GM18907 (cell line): ENCODE measurements at regions not wholly inside any gene's neighbourhood (a gene's known extent, or its start where the extent isn't known, plus 50 kb on each side); places are given as distances from the start of the nearest gene placed in this dataset.

Experiments
- ATAC-seq: cut with Tn5 transposase; IDR thresholded peaks from one replicate; pipeline ENCODE4 v1.9.1; 2021; ENCODE audit warnings: mild to moderate bottlenecking, moderate library complexity; ENCODE audit not compliant: unreplicated experiment

GRCh38 chr16:17691106-17691898 is 220.5 kb upstream of the XYLT1 start:
- ATAC-seq = no peak

- ATAC-seq = no peak
Observed at GRCh38 chr16:17685447-17685846, 214.7 kb upstream of the XYLT1 start.

GRCh38 chr16:17683281-17683680 is 212.5 kb upstream of the XYLT1 start:
- no peak for ATAC-seq

- no peak for ATAC-seq
Observed at GRCh38 chr16:17676171-17676570, 205.4 kb upstream of the XYLT1 start.

- no peak for ATAC-seq
Observed at GRCh38 chr16:17668386-17668785, 197.6 kb upstream of the XYLT1 start.

DNA sequence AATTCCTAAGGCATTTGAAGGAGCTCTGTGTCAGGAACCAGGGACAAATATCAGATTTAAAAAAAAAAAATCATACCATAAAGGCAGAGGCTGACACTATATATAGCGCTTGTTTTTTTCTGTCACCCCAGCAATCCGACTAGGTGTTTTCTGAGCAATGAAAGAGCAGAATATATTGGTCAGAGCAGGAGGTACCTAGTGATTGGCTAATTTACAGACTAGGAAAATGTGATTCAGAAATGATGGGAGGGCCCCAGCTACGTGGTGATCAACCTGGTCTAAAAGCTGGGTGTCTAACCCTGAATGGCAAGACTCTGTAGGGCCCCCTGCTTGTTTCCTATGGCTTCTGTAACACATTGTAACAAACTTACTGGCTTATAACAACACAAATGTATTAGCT is 195.5 kb upstream of the XYLT1 start:
- ATAC-seq = no peak

GRCh38 chr16:17658881-17659280 is 188.1 kb upstream of the XYLT1 start:
- ATAC-seq = no peak

- ATAC-seq = no peak
Observed at GRCh38 chr16:17657045-17657444, 186.3 kb upstream of the XYLT1 start.

DNA sequence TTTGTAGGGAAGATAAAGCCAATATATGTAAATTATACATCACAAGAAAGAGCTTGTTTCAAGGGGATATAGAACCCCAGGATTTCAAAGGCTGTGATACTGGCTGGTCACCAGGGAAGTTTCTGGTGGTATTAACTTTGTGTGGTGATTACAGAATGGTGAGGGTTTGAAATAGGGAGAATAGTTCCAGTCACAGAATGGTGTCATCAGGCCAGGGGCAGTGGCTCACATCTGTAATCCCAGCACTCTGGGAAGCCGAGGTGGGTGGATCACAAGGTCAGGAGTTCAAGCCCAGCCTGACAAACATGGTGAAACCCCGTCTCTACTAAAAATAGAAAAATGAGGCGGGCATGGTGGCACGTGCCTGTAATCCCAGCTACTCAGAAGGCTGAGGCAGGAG is 183.8 kb upstream of the XYLT1 start:
- ATAC-seq = no peak

- ATAC-seq = no peak
Observed at GRCh38 chr16:17654142-17654541, 183.4 kb upstream of the XYLT1 start.

DNA sequence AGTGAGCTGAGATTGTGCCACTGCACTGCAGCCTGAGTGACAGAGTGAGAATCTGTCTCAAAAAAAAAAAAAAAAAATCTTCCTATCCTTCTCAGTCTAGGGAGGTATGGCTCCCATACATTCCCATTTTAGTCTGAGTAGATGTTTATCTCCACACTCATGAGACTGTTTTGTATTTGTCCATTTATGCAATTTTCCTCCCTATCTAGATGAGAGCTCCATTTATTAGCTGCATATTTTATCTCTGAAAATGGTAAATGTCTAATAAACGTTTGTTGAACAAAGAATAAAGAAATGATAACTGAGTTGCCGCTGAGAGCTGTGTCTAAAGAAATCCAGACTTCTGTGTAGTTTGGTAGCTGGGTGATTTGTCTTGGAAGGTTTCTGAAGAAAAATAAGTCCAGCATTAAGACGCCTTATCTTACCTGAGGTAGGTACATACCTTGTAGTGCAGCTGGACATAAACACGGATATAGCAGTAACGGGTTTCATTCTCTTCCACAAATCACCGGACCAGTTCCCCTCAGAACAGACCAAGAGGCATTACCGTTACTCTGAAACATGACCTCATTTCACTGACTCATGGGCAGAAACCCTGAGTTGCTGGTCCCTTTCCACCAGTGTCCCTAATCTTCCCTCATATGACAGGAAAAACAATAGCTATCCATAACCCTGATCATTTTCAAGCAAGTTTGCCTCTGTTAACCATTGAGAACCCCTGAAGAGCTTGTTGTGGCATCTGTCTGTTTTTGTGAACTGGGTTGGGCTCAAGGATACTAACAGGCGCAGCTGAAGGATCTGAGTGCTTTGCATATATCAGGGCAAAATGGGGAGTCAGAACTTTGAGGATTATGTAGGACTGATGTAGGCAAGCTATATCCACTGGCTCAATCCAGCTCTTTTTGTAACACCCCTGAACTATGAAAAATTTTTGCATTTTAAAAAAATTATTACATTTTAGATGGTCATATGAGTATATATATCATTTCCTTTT is 177.4 kb upstream of the XYLT1 start:
- ATAC-seq = no peak

DNA sequence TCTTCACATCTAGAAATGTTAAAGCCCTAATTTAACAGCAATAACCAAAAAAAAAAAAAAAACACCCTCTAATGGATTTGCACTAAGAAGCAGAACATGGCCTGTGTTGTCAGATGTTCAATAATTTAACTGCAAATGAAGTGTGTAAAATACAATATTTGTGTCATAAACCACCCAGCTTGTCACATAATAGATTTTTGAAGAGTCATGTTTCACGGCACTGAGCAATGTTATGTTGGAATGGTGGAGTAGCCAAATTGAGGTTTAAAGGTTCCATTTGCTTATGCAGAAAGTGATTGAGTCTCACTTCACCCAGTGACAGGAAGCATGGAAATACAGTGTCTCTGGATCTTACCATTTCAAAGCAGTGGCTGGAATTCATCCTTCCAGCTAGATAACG is 173.2 kb upstream of the XYLT1 start:
- no peak for ATAC-seq

DNA sequence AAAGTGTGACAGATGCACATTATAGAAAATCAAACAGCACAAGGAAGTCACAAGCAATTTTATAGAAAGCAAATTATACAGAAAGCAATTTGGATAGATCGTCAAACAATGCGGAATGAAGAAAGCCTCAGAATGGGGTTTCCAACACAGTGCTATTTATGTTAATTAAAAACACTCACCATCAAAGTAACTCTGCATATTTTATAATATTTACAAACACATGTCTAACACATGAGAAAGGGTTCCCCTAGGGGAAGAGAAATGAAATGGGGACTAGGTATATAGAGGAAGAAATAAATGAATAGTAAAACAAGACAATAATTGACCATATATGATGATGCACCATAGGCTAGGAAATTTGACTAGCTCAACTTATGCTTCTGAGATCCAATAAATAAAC is 171.2 kb upstream of the XYLT1 start:
- ATAC-seq = no peak

DNA sequence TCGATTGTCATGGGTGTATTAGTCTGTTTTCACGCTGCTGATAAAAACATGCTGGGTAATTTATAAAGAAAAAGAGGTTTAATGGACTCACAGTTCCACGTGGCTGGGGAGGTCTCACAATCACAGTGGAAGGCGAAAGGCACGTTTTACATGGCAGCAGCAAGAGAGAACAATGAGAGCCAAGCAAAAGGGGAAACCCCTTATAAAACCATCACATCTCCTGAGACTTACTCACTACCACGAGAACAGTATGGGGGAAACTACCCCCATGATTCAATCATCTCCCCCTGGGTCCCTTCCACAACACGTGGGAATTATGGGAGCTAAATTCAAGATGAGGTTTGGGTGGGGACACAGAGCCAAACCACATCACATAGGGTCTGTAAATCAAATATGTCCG is 167.4 kb upstream of the XYLT1 start:
- ATAC-seq = no peak

DNA sequence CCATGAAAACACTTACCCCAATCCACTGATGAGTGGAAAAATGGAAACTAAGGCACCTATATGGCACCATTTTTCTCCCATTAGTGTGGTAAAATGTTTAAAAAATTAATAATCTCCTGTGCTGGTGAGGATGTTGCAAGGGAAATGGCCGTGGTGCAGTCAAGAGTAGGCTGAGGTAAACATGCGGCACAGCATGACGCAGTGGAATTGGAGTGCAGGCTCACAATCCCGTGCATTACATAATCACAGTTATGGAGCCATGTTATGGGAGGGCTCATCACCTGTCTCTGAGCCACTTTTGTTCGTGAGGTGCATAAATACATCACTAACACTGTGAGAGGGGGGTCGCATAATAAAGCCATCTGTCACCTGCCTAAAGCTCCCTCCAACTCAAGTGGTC is 164.4 kb upstream of the XYLT1 start:
- no peak for ATAC-seq

- ATAC-seq = no peak
Observed at GRCh38 chr16:17633181-17633951, 162.6 kb upstream of the XYLT1 start.

- ATAC-seq = no peak
Observed at GRCh38 chr16:17632667-17633066, 161.9 kb upstream of the XYLT1 start.

DNA sequence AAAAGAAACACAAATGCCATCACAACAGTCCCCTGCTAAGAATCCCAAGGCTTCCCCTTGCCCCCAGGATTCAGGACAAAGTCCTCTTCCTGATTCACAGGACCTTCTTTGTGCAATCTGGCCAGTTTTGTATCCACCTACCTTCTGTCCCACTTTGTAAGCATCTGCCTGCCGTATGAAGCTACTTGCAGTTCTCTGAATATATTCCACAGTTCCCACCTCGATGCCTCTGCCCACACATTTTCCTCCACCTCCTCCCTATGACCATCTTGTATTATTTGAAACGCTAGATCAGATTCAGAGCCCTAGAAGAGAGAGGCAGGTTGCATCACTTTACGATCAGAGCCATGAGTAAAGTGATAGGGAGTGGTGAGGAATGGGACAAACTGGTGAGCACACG is 159.2 kb upstream of the XYLT1 start:
- no peak for ATAC-seq

GRCh38 chr16:17628983-17629382 is 158.2 kb upstream of the XYLT1 start:
- ATAC-seq = no peak

GRCh38 chr16:17622366-17622765 is 151.6 kb upstream of the XYLT1 start:
- ATAC-seq = no peak

GRCh38 chr16:17619261-17619660 is 148.5 kb upstream of the XYLT1 start:
- no peak for ATAC-seq
